ENCODE measurements at regions not wholly inside any gene's neighbourhood (a gene's known extent, or its start where the extent isn't known, plus 50 kb on each side); places are given as distances from the start of the nearest gene placed in this dataset.

GRCh38 chr22:34324763-34325162 lies 404.5 kb upstream of the LARGE1 start:
- intact Hi-C loops (cut with micrococcal nuclease) = no loop called here
- H3K4me1 ChIP-seq (ENCODE audit: control insufficient read depth in 1 of 2, insufficient read depth in 2 of 2, low read length in 2 of 2) = no peaks in the 10 kb centered on the region
- H3K27ac ChIP-seq (ENCODE audit: low read depth, low read length) = no peak overlapping the region
- ChIA-PET POLR2A (no interaction called here), CTCF (no interaction called here), RAD21 (ENCODE audit: low non-redundant PET in 1 of 2, low total read pairs in 2 of 2, uncharacterized antibody in 2 of 2, unreplicated experiment in 2 of 2) (no interaction called here)
- DNase-seq (ENCODE audit: low read depth, low spot score) (no peak), ATAC-seq (no peak)
- no peaks in the 10 kb centered on the region for H3K36me3 ChIP-seq (ENCODE audit: control insufficient read depth in 1 of 2, insufficient read depth in 2 of 2, low read length in 2 of 2)
- H3K9me3 ChIP-seq (ENCODE audit: control insufficient read depth in 1 of 2, insufficient read depth in 1 of 2, low read depth in 1 of 2, low read length in 2 of 2) = peaks cover 6 to 14% of the 10 kb centered on the region in 2 experiments; a peak in 2 of 4 replicates
- BruUV-seq (replicated peaks) = no TSS peak
- no peak overlapping the region for H3K9ac ChIP-seq (ENCODE audit: low read length)
- H3K79me2 ChIP-seq (ENCODE audit: insufficient read depth, low read length) = no peaks in the 10 kb centered on the region
- no peak for TF ChIP-seq ZBTB33 (IDR thresholded peaks at IDR 0.05; ENCODE audit: extremely low read depth, insufficient replicate concordance, low read length)
- no peaks in the 10 kb centered on the region for H3K9me2 ChIP-seq (ENCODE audit: insufficient read depth)
- no peaks in the 10 kb centered on the region for H3K27me3 ChIP-seq (ENCODE audit: insufficient read depth, low read length)
- no peaks in the 10 kb centered on the region for H4K20me1 ChIP-seq (ENCODE audit: insufficient read depth)
- no peak overlapping the region for H2AFZ ChIP-seq (ENCODE audit: low read depth, low read length, poor library complexity, severe bottlenecking)
- H3K4me2 ChIP-seq (ENCODE audit: low read length) = no peak overlapping the region
- no peak overlapping the region for H3K4me3 ChIP-seq (replicated peaks in 1 of 2; ENCODE audit: low read depth in 1 of 2, low read length in 2 of 2)

GRCh38 chr22:34326901-34327300 lies 406.6 kb upstream of the LARGE1 start:
- CTCF ChIA-PET = no interaction called here
- Histone ChIP-seq H3K4me2 (ENCODE audit: low read length) (no peak overlapping the region), H3K4me3 (replicated peaks in 1 of 2; ENCODE audit: low read depth in 1 of 2, low read length in 2 of 2) (no peak overlapping the region), H3K9me2 (ENCODE audit: insufficient read depth) (no peaks in the 10 kb centered on the region), H3K79me2 (ENCODE audit: insufficient read depth, low read length) (no peaks in the 10 kb centered on the region), H3K9me3 (ENCODE audit: control insufficient read depth in 1 of 2, insufficient read depth in 1 of 2, low read depth in 1 of 2, low read length in 2 of 2) (peaks cover 6 to 14% of the 10 kb centered on the region in 2 experiments; a peak in 2 of 4 replicates), H3K4me1 (ENCODE audit: control insufficient read depth in 1 of 2, insufficient read depth in 2 of 2, low read length in 2 of 2) (no peaks in the 10 kb centered on the region), H3K27me3 (ENCODE audit: insufficient read depth, low read length) (no peaks in the 10 kb centered on the region), H4K20me1 (ENCODE audit: insufficient read depth) (no peaks in the 10 kb centered on the region), H2AFZ (ENCODE audit: low read depth, low read length, poor library complexity, severe bottlenecking) (no peak overlapping the region), H3K36me3 (ENCODE audit: control insufficient read depth in 1 of 2, insufficient read depth in 2 of 2, low read length in 2 of 2) (no peaks in the 10 kb centered on the region), H3K9ac (ENCODE audit: low read length) (no peak overlapping the region), H3K27ac (ENCODE audit: low read depth, low read length) (no peak overlapping the region)
- DNase-seq (ENCODE audit: low read depth, low spot score) (no peak), ATAC-seq (no peak)
- POLR2A ChIA-PET = no interaction called here
- no TSS peak for BruUV-seq (replicated peaks)
- intact Hi-C loops (cut with micrococcal nuclease) = no loop called here
- RAD21 ChIA-PET (ENCODE audit: low non-redundant PET in 1 of 2, low total read pairs in 2 of 2, uncharacterized antibody in 2 of 2, unreplicated experiment in 2 of 2) = no interaction called here
- TF ChIP-seq ZFX (IDR thresholded peaks at IDR 0.05) (no peak), TCF7L2 (IDR thresholded peaks at IDR 0.05; ENCODE audit: borderline replicate concordance, extremely low read depth, insufficient read depth, insufficient read length) (no peak), YY1 (IDR thresholded peaks at IDR 0.05; ENCODE audit: extremely low read depth, insufficient replicate concordance, low read depth, low read length) (no peak), POLR2AphosphoS5 (IDR thresholded peaks at IDR 0.05; ENCODE audit: low read depth, low read length) (no peak), SRF (IDR thresholded peaks at IDR 0.05; ENCODE audit: low read depth) (no peak), ATF3 (IDR thresholded peaks at IDR 0.05) (no peak), EZH2 (IDR thresholded peaks at IDR 0.05) (no peak), JUND (IDR thresholded peaks at IDR 0.05) (no peak), FOSL1 (IDR thresholded peaks at IDR 0.05; ENCODE audit: low read depth) (no peak), CBX3 (IDR thresholded peaks at IDR 0.05; ENCODE audit: low read depth) (no peak), CTCF (IDR thresholded peaks at IDR 0.05 in 2 of 3, conservative IDR thresholded peaks at IDR 0.05 in 1 of 3; ENCODE audit: borderline replicate concordance in 1 of 3, insufficient read depth in 1 of 3, low read depth in 2 of 3, low read length in 2 of 3) (no peak), POLR2A (IDR thresholded peaks at IDR 0.05; ENCODE audit: borderline replicate concordance, extremely low read depth, insufficient read depth, insufficient read length) (no peak), REST (IDR thresholded peaks at IDR 0.05; ENCODE audit: low read depth) (no peak)
